Left lobe of liver (tissue), 2 donors: ENCODE measurements at regions not wholly inside any gene's neighbourhood (a gene's known extent, or its start where the extent isn't known, plus 50 kb on each side); places are given as distances from the start of the nearest gene placed in this dataset.
"Not testable (repeated sequence)": the region's sequence is repeated elsewhere in the genome, so short reads cannot be mapped to it uniquely, and the experiment has no call there.

Source experiments
- ATAC-seq: fragments of 200-7000 bp; cut with Tn5 transposase; one replicate; pipeline ENCODE4 v1.9.1; 2020; ENCODE audit warnings: mild to moderate bottlenecking, moderate library complexity
- DNase-seq: peaks from one replicate; pipeline ENCODE4 v3.0.0-alpha.2; 2020; ENCODE audit warnings: low spot score
- donor health status: DM: no; HTN: no; CAD: no; lungs with moderate emphysema.
- donor health status: DM: no; HTN: yes; CAD: no.

- ATAC-seq (no peak), DNase-seq (no peak)
Observed at GRCh38 chr5:165405340-165405739, 1899.9 kb downstream of the MAT2B start.

- ATAC-seq (no peak), DNase-seq (no peak)
Observed at GRCh38 chr5:165407352-165407751, 1901.9 kb downstream of the MAT2B start.

GRCh38 chr5:165410476-165410875 is 1905.1 kb downstream of the MAT2B start:
- ATAC-seq (no peak), DNase-seq (no peak)

- ATAC-seq, DNase-seq: not testable (repeated sequence)
Observed at GRCh38 chr5:165411532-165411931, 1906.1 kb downstream of the MAT2B start.

GRCh38 chr5:165420493-165420892 is 1915.1 kb downstream of the MAT2B start:
- ATAC-seq (no peak), DNase-seq (no peak)

GRCh38 chr5:165423697-165424299 is 1918.4 kb downstream of the MAT2B start:
- ATAC-seq (no peak), DNase-seq (no peak)

- no peak for ATAC-seq
- DNase-seq, result no peak
Observed at GRCh38 chr5:165425594-165425993, 1920.2 kb downstream of the MAT2B start.

- ATAC-seq, result no peak
- DNase-seq, result no peak
Observed at GRCh38 chr5:165448753-165449152, 1943.3 kb downstream of the MAT2B start.

- peak; percentile 79 for ATAC-seq
- DNase-seq, result no peak
Observed at GRCh38 chr5:165457859-165458481, 1952.6 kb downstream of the MAT2B start.

- DNase-seq (no peak), ATAC-seq (no peak)
Observed at GRCh38 chr5:165459232-165459631, 1953.8 kb downstream of the MAT2B start.

- ATAC-seq, result no peak
Observed at GRCh38 chr5:165460911-165461310, 1955.5 kb downstream of the MAT2B start.

GRCh38 chr5:165477546-165477945 is 1972.1 kb downstream of the MAT2B start:
- DNase-seq (no peak), ATAC-seq (no peak)

More at GRCh38 chr5:165460911-165461310, 1955.5 kb downstream of the MAT2B start:
- DNase-seq, result no peak

- no peak for ATAC-seq
- no peak for DNase-seq
Observed at GRCh38 chr5:165495829-165496380, 1990.5 kb downstream of the MAT2B start.

- DNase-seq, result no peak
- peak; percentile 49 for ATAC-seq
Observed at GRCh38 chr5:165497707-165498106, 1992.3 kb downstream of the MAT2B start.

- DNase-seq (no peak), ATAC-seq (no peak)
Observed at GRCh38 chr5:165502893-165503691, 1997.7 kb downstream of the MAT2B start.

GRCh38 chr5:165504674-165505073 is 1999.3 kb downstream of the MAT2B start:
- DNase-seq (no peak), ATAC-seq (no peak)

- ATAC-seq, result no peak
- DNase-seq, result no peak
Observed at GRCh38 chr5:165508286-165508685, 2002.9 kb downstream of the MAT2B start.

- ATAC-seq, result no peak
Observed at GRCh38 chr5:165508861-165509260, 2003.4 kb downstream of the MAT2B start.

GRCh38 chr5:165521816-165522610 is 2016.6 kb downstream of the MAT2B start:
- DNase-seq, result no peak

More at GRCh38 chr5:165508861-165509260, 2003.4 kb downstream of the MAT2B start:
- DNase-seq, result no peak

GRCh38 chr5:165525271-165525670 is 2019.9 kb downstream of the MAT2B start:
- ATAC-seq (no peak), DNase-seq (no peak)

More at GRCh38 chr5:165521816-165522610, 2016.6 kb downstream of the MAT2B start:
- ATAC-seq, result no peak

GRCh38 chr5:165526357-165526756 is 2020.9 kb downstream of the MAT2B start:
- DNase-seq, result no peak
- no peak for ATAC-seq
